ENCODE measurements at regions not wholly inside any gene's neighbourhood (a gene's known extent, or its start where the extent isn't known, plus 50 kb on each side); places are given as distances from the start of the nearest gene placed in this dataset.
A peak's percentile ranks its signal among the peaks of the same experiment; 100 is the strongest.

DNA sequence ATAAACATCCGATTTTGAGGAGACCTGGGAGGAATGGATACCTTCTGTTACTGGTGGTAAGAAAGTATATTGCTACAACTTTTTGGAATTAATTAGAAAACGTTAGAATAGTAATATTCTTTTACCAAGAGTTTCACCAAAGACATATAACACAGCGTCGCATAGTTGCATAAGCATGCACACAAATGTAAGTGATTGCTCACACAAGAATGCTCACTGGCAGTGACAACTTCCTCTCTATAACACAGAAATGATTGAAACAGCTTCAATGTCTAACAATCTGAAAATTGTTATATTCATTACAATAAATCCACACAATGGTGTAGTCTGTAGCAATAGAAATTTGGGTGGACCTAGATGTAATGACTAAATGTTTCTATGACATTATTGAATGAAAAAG, 998.6 kb downstream of the TTLL7 start:
- TF ChIP-seq MYC (IDR thresholded peaks at IDR 0.05; ENCODE audit: low read depth, low read length), result no peak
- no peak for TF ChIP-seq MAX (IDR thresholded peaks at IDR 0.05; ENCODE audit: low read depth, low read length)
- TF ChIP-seq POLR2A (IDR thresholded peaks at IDR 0.05; ENCODE audit: extremely low read depth, insufficient read length), result no peak
- no peak for TF ChIP-seq CTCF (IDR thresholded peaks at IDR 0.05; ENCODE audit: low read depth, low read length)
- H3K4me3 ChIP-seq (ENCODE audit: low read depth, low read length), result no peak overlapping the region
- DNase-seq (ENCODE audit: low read depth), result no peak

- DNase-seq (ENCODE audit: low read depth), result no peak
- TF ChIP-seq CTCF (IDR thresholded peaks at IDR 0.05; ENCODE audit: low read depth, low read length) (no peak), MAX (IDR thresholded peaks at IDR 0.05; ENCODE audit: low read depth, low read length) (no peak), POLR2A (IDR thresholded peaks at IDR 0.05; ENCODE audit: extremely low read depth, insufficient read length) (no peak), MYC (IDR thresholded peaks at IDR 0.05; ENCODE audit: low read depth, low read length) (no peak)
- H3K4me3 ChIP-seq (ENCODE audit: low read depth, low read length), result no peak overlapping the region
Observed at GRCh38 chr1:82995951-82996350, 1003.0 kb downstream of the TTLL7 start.

- no peak for TF ChIP-seq MAX (IDR thresholded peaks at IDR 0.05; ENCODE audit: low read depth, low read length)
- no peak for TF ChIP-seq CTCF (IDR thresholded peaks at IDR 0.05; ENCODE audit: low read depth, low read length)
- H3K4me3 ChIP-seq (ENCODE audit: low read depth, low read length), result no peak overlapping the region
- no peak for DNase-seq (ENCODE audit: low read depth)
Observed at GRCh38 chr1:82994616-82995263, 1004.2 kb downstream of the TTLL7 start.

DNA sequence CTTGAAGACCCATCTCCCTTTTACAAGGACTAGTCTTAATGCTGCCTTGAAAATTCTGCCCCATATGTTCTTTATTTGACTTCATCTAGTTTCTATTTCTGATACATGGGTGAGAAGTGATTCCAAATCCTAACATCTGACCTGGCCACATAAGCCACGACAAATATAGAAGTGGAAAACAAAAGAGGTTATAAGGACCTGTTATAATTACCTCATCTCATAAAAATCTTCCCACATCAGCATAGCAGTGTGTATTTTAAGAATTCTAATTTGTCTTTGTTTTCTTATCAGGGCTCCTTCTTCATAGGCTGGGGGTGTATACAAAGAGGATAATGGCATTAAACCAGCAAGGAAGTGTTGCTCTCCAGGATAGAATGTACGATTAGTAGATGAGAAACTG, 1007.4 kb downstream of the TTLL7 start:
- no peak for DNase-seq (ENCODE audit: low read depth)
- TF ChIP-seq MYC (IDR thresholded peaks at IDR 0.05; ENCODE audit: low read depth, low read length), result no peak
- no peak for TF ChIP-seq CTCF (IDR thresholded peaks at IDR 0.05; ENCODE audit: low read depth, low read length)
- H3K4me3 ChIP-seq (ENCODE audit: low read depth, low read length), result no peak overlapping the region

- TF ChIP-seq CTCF (IDR thresholded peaks at IDR 0.05; ENCODE audit: low read depth, low read length), result no peak
- TF ChIP-seq MYC (IDR thresholded peaks at IDR 0.05; ENCODE audit: low read depth, low read length), result no peak
- no peak for TF ChIP-seq POLR2A (IDR thresholded peaks at IDR 0.05; ENCODE audit: extremely low read depth, insufficient read length)
- no peak for TF ChIP-seq MAX (IDR thresholded peaks at IDR 0.05; ENCODE audit: low read depth, low read length)
- H3K4me3 ChIP-seq (ENCODE audit: low read depth, low read length), result no peak overlapping the region
Observed at GRCh38 chr1:82979593-82980236, 1019.2 kb downstream of the TTLL7 start.

More at GRCh38 chr1:82979593-82980236, 1019.2 kb downstream of the TTLL7 start:
- DNase-seq (ENCODE audit: low read depth), result peak; percentile 5

All from NB4 (cell line).